H1 (cell line): ENCODE measurements at regions not wholly inside any gene's neighbourhood (a gene's known extent, or its start where the extent isn't known, plus 50 kb on each side); places are given as distances from the start of the nearest gene placed in this dataset.
A peak's percentile ranks its signal among the peaks of the same experiment; 100 is the strongest.

ENCODE experiments used
- CTCF ChIA-PET: fragments of 300-600 bp; sonication (Branson Sonifier 250); formaldehyde crosslinking; loops from one replicate; lab custom pipeline; 2021; ENCODE audit not compliant: partially characterized antibody; lab: Charles Lee
- POLR2A ChIA-PET: fragments of 300-600 bp; sonication (Branson Sonifier 250); formaldehyde crosslinking; loops from one replicate; lab custom pipeline; 2021; ENCODE audit warnings: inconsistent platforms; ENCODE audit not compliant: partially characterized antibody; lab: Charles Lee
- DNase-seq, 2 experiments: peaks; one replicate each; pipeline versions ENCODE4 v3.0.0 to v3.0.0-alpha.2; 2010 to 2022; ENCODE audit warnings: low spot score in 2 of 2, low read depth in 1 of 2, mixed read lengths in 1 of 2
- FAIRE-seq: peaks from 2 replicates; lab custom pipeline; 2011; peaks lifted over from hg19 to GRCh38; lab: Jason Lieb, UNC
- H2AFZ ChIP-seq: 2 replicates; pipeline ENCODE4 v1.8.1; 2012; ENCODE audit warnings: low read length, inconsistent platforms
- H2AK5ac ChIP-seq: 2 replicates; pipeline ENCODE4 v1.6.1; 2013; ENCODE audit warnings: low read depth, low read length
- H2BK120ac ChIP-seq: replicated peaks from 2 replicates; pipeline ENCODE3; 2013; ENCODE audit warnings: low read depth, low read length, inconsistent platforms
- H2BK12ac ChIP-seq: 2 replicates; pipeline ENCODE4 v1.6.1; 2013; ENCODE audit warnings: low read depth, low read length
- H2BK15ac ChIP-seq: 2 replicates; pipeline ENCODE4 v1.6.1; 2013; ENCODE audit warnings: low read length
- H2BK20ac ChIP-seq: 2 replicates; pipeline ENCODE4 v1.6.1; 2013; ENCODE audit warnings: low read length
- H2BK5ac ChIP-seq: 2 replicates; pipeline ENCODE4 v1.6.1; 2013; ENCODE audit warnings: low read depth, low read length
- H3K14ac ChIP-seq: 2 replicates; pipeline ENCODE4 v1.6.1; 2013; ENCODE audit warnings: inconsistent platforms; ENCODE audit not compliant: insufficient read length
- H3K18ac ChIP-seq: 2 replicates; pipeline ENCODE4 v1.6.1; 2013; ENCODE audit warnings: low read length; ENCODE audit errors: extremely low read depth
- H3K23ac ChIP-seq: 2 replicates; pipeline ENCODE4 v1.6.1; 2013; ENCODE audit warnings: inconsistent platforms; ENCODE audit not compliant: insufficient read length
- H3K23me2 ChIP-seq: 2 replicates; pipeline ENCODE4 v1.6.1; 2013; ENCODE audit warnings: low read depth, low read length
- H3K27ac ChIP-seq: 2 replicates; pipeline ENCODE4 v1.6.1; 2011; ENCODE audit warnings: low read depth, low read length, inconsistent platforms
- H3K27me3 ChIP-seq, 4 experiments: replicated peaks in 1 of 4; 1 replicate in 1 of 4; 2 replicates in 3 of 4; pipeline versions ENCODE4 v1.6.1 to v1.8.1; 2011 to 2013; ENCODE audit warnings: low read length in 3 of 4, mild to moderate bottlenecking in 3 of 4, inconsistent platforms in 2 of 4, mixed read lengths in 2 of 4, moderate library complexity in 1 of 4; ENCODE audit not compliant: control insufficient read depth in 3 of 4, insufficient read depth in 3 of 4; ENCODE audit errors: extremely low read depth in 1 of 4
- H3K36me3 ChIP-seq, 4 experiments: 2 replicates each; pipeline versions ENCODE4 v1.6.1 to v1.8.1; 2011 to 2013; ENCODE audit warnings: mild to moderate bottlenecking in 4 of 4, low read length in 3 of 4, moderate library complexity in 2 of 4, control low read depth in 1 of 4, inconsistent platforms in 1 of 4; ENCODE audit not compliant: insufficient read depth in 4 of 4, control insufficient read depth in 2 of 4
- H3K4ac ChIP-seq: replicated peaks from 2 replicates; pipeline ENCODE3; 2013; ENCODE audit warnings: low read length, low read depth, mixed read lengths, inconsistent platforms; ENCODE audit not compliant: insufficient read length
- H3K4me1 ChIP-seq, 4 experiments: replicated peaks in 1 of 4; 1 replicate in 1 of 4; 2 replicates in 3 of 4; pipeline versions ENCODE4 v1.6.1 to v1.8.1; 2011 to 2013; ENCODE audit warnings: low read length in 3 of 4, inconsistent platforms in 2 of 4, mixed read lengths in 1 of 4; ENCODE audit not compliant: insufficient read depth in 4 of 4, control insufficient read depth in 3 of 4
- H3K4me2 ChIP-seq, 2 experiments: 2 replicates each; pipeline versions ENCODE4 v1.6.1 to v1.8.1; 2011 to 2013; ENCODE audit warnings: low read depth in 2 of 2, low read length in 2 of 2, control low read depth in 1 of 2, inconsistent platforms in 1 of 2, mild to moderate bottlenecking in 1 of 2; ENCODE audit not compliant: insufficient read depth in 1 of 2
- H3K4me3 ChIP-seq, 4 experiments: fragments of 200-600, 300-600 bp in 1 of 4; sonication (generic), shearing (Covaris generic), sonication (Bioruptor Twin) in 1 of 4; 2 replicates each; pipeline versions ENCODE4 v1.5.1 to v1.8.1; 2011 to 2016; ENCODE audit warnings: low read length in 4 of 4, low read depth in 3 of 4, control low read depth in 2 of 4, inconsistent platforms in 2 of 4, mild to moderate bottlenecking in 2 of 4, mixed read lengths in 1 of 4, moderate library complexity in 1 of 4; ENCODE audit not compliant: insufficient read depth in 2 of 4; ENCODE audit errors: extremely low read depth in 1 of 4
- H3K56ac ChIP-seq: replicated peaks from 2 replicates; pipeline ENCODE3; 2013; ENCODE audit warnings: low read depth, mild to moderate bottlenecking, mixed read lengths, low read length, inconsistent platforms; ENCODE audit not compliant: insufficient read length
- H3K79me1 ChIP-seq: 2 replicates; pipeline ENCODE4 v1.6.1; 2013; ENCODE audit warnings: low read depth, low read length, control low read depth
- H3K79me2 ChIP-seq, 2 experiments: 2 replicates each; pipeline versions ENCODE4 v1.6.1 to v1.8.1; 2012 to 2013; ENCODE audit warnings: low read length in 2 of 2, mild to moderate bottlenecking in 2 of 2, inconsistent platforms in 1 of 2; ENCODE audit not compliant: insufficient read depth in 2 of 2, control insufficient read depth in 1 of 2
- H3K9ac ChIP-seq, 4 experiments: replicated peaks in 1 of 4; 1 replicate in 1 of 4; 2 replicates in 3 of 4; pipeline versions ENCODE4 v1.6.1 to v1.8.1; 2011 to 2013; ENCODE audit warnings: low read depth in 3 of 4, low read length in 3 of 4, control low read depth in 2 of 4, mild to moderate bottlenecking in 2 of 4, moderate library complexity in 2 of 4, inconsistent platforms in 1 of 4; ENCODE audit errors: extremely low read depth in 1 of 4
- H3K9me3 ChIP-seq, 2 experiments: 2 replicates each; pipeline versions ENCODE4 v1.6.1 to v1.8.1; 2012 to 2013; ENCODE audit warnings: mild to moderate bottlenecking in 2 of 2, moderate library complexity in 2 of 2, control low read depth in 1 of 2, inconsistent platforms in 1 of 2, low read depth in 1 of 2, low read length in 1 of 2, mixed read lengths in 1 of 2; ENCODE audit not compliant: insufficient read depth in 2 of 2
- H4K20me1 ChIP-seq, 2 experiments: replicated peaks in 1 of 2; 2 replicates each; pipeline versions ENCODE3 to v1.8.1; 2011 to 2013; ENCODE audit warnings: inconsistent platforms in 2 of 2, low read length in 2 of 2, mild to moderate bottlenecking in 1 of 2; ENCODE audit not compliant: insufficient read depth in 2 of 2, control insufficient read depth in 1 of 2
- H4K5ac ChIP-seq: 2 replicates; pipeline ENCODE4 v1.6.1; 2013; ENCODE audit warnings: low read length, low read depth, mixed read lengths, inconsistent platforms; ENCODE audit not compliant: insufficient read length
- H4K8ac ChIP-seq: 2 replicates; pipeline ENCODE4 v1.8.0; 2013; ENCODE audit warnings: mild to moderate bottlenecking, moderate library complexity, low read length, inconsistent platforms; ENCODE audit not compliant: insufficient read depth; ENCODE audit errors: extremely low read depth
- H4K91ac ChIP-seq: replicated peaks from 2 replicates; pipeline ENCODE3; 2013; ENCODE audit warnings: low read length, mixed read lengths, inconsistent platforms; ENCODE audit not compliant: insufficient read length
- CTBP2 ChIP-seq: IDR thresholded peaks from 2 replicates; pipeline ENCODE4 v1.7.0; 2011; ENCODE audit warnings: borderline replicate concordance, mild to moderate bottlenecking, moderate library complexity, mixed read lengths, low read length; ENCODE audit not compliant: insufficient read depth, insufficient read length
- GTF2F1 ChIP-seq: IDR thresholded peaks from 2 replicates; pipeline ENCODE4 v1.6.1; 2012; ENCODE audit warnings: low read depth, low read length, improper control_type of control experiment, borderline replicate concordance
- KDM5A ChIP-seq: fragments of 200-600 bp; IDR thresholded peaks from 2 replicates; pipeline ENCODE4 v1.7.1; 2012; ENCODE audit warnings: mild to moderate bottlenecking, low read length, inconsistent platforms, mixed read lengths
- NANOG ChIP-seq: IDR thresholded peaks from 2 replicates; pipeline ENCODE4 v1.6.1; 2011; ENCODE audit warnings: low read length, low read depth, mild to moderate bottlenecking, inconsistent platforms; ENCODE audit not compliant: insufficient read depth, poor library complexity, severe bottlenecking
- NRF1 ChIP-seq: IDR thresholded peaks from 2 replicates; pipeline ENCODE4 v1.6.1; 2011; ENCODE audit warnings: mild to moderate bottlenecking, low read depth, low read length, improper control_type of control experiment
- PHF8 ChIP-seq: fragments of 200-600 bp; sonication (generic); conservative IDR thresholded peaks from 2 replicates; pipeline ENCODE4 v1.7.1; 2012; ENCODE audit warnings: low read depth, mild to moderate bottlenecking, inconsistent platforms, low read length, moderate library complexity
- POLR2AphosphoS5 ChIP-seq: IDR thresholded peaks from 2 replicates; pipeline ENCODE4 v1.6.1; 2011; ENCODE audit warnings: low read depth, low read length
- POU5F1 ChIP-seq: IDR thresholded peaks from 2 replicates; pipeline ENCODE4 v1.6.1; 2011; ENCODE audit warnings: low read depth, mild to moderate bottlenecking, low read length, moderate library complexity
- RNF2 ChIP-seq: fragments of 200-900, 300-1000 bp; sonication (generic); IDR thresholded peaks from 2 replicates; pipeline ENCODE4 v1.7.1; 2016; ENCODE audit warnings: borderline replicate concordance, low read depth, mild to moderate bottlenecking, antibody characterized with exemption, low read length; ENCODE audit not compliant: poor library complexity, severe bottlenecking; ENCODE audit errors: missing control alignments
- SIX5 ChIP-seq: IDR thresholded peaks from 2 replicates; pipeline ENCODE4 v1.6.1; 2011; ENCODE audit warnings: mild to moderate bottlenecking, low read depth, low read length
- TAF1 ChIP-seq: IDR thresholded peaks from 2 replicates; pipeline ENCODE4 v1.6.1; 2011; ENCODE audit warnings: mild to moderate bottlenecking, low read depth, low read length
- TAF7 ChIP-seq: optimal IDR thresholded peaks from 2 replicates; pipeline ENCODE3; 2011; ENCODE audit warnings: low read depth, mild to moderate bottlenecking, inconsistent platforms, low read length, moderate library complexity, borderline replicate concordance
- WGBS, 2 experiments: shearing (Covaris generic) in 1 of 2; methylation state at CpG; one replicate each; pipeline versions ENCODE4 v1.1.6 to v1.1.7; 2013 to 2015; ENCODE audit warnings: low lambda C conversion rate in 2 of 2, mixed read lengths in 2 of 2, inconsistent platforms in 1 of 2, low coverage in 1 of 2, missing lambda C conversion rate in 1 of 2; ENCODE audit not compliant: insufficient replicate concordance in 2 of 2, insufficient coverage in 1 of 2, insufficient read length in 1 of 2; ENCODE audit errors: extremely low coverage in 1 of 2, missing lambda C conversion rate in 1 of 2; 5-methylcytosine and 5-hydroxymethylcytosine counted together
- TF ChIP-seq, protein P1 (sequence below): IDR thresholded peaks from 2 replicates; pipeline ENCODE4 v1.6.1; 2012; ENCODE audit warnings: low read length, inconsistent platforms

DNA sequence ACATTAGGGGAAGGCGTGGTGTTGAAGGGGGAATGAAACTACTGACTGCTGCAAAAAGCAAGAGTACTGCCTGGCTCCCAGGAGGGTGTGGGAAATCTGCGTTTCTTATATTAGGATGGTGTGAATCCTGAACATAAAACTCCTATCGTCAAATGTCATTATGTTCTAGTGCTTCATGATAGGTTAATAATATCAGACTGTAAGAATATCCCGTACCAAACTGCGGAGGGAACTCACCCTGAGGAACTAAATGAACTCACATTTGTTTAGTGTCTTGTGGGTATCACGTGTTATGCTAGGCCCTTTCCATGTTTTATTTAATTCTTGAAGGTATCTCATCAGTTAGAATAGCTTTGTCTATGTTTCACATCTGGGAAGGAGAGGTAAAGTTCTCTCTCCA is 610.7 kb downstream of the QKI start:
- Histone ChIP-seq H4K5ac (no peak overlapping the region), H4K20me1 (peaks cover 0 to 2% of the 10 kb centered on the region in 2 experiments), H3K79me1 (no peaks in the 10 kb centered on the region; the same call in 1 of the 2 replicates), H4K8ac (no peak overlapping the region), H2BK5ac (no peak overlapping the region), H2BK120ac (no peak overlapping the region), H3K27ac (no peak overlapping the region), H4K91ac (peak overlapping the region; percentile 17), H3K79me2 (no peaks in the 10 kb centered on the region), H3K56ac (no peak overlapping the region), H3K36me3 (no peaks in the 10 kb centered on the region), H3K4me2 (no peak overlapping the region), H3K23ac (no peak overlapping the region), H2BK12ac (no peak overlapping the region), H3K9me3 (no peaks in the 10 kb centered on the region), H3K23me2 (peaks cover 2% of the 10 kb centered on the region; the same call in 1 of the 2 replicates), H3K4me1 (no peaks in the 10 kb centered on the region), H3K4ac (no peak overlapping the region), H2AFZ (no peak overlapping the region), H2BK20ac (no peak overlapping the region), H3K18ac (no peak overlapping the region), H2AK5ac (no peak overlapping the region), H2BK15ac (no peak overlapping the region), H3K9ac (no peak overlapping the region), H3K14ac (no peak overlapping the region), H3K4me3 (no peak overlapping the region), H3K27me3 (no peaks in the 10 kb centered on the region)
- WGBS, 2 experiments, result 93% methylated on average over 6 of the region's 6 CpGs; no CpG with 5 or more reads in 1 of the 2 experiments
- FAIRE-seq (no peak), DNase-seq (no peak)
- POLR2A ChIA-PET, result no interaction called here
- CTCF ChIA-PET, result no interaction called here
- TF ChIP-seq SIX5, result no peak
- no peak for TF ChIP-seq POLR2AphosphoS5
- no peak for TF ChIP-seq CTBP2
- no peak for TF ChIP-seq NANOG
- no peak for TF ChIP-seq PHF8
- TF ChIP-seq GTF2F1, result no peak
- no peak for TF ChIP-seq TAF7
- TF ChIP-seq, protein P1, sequence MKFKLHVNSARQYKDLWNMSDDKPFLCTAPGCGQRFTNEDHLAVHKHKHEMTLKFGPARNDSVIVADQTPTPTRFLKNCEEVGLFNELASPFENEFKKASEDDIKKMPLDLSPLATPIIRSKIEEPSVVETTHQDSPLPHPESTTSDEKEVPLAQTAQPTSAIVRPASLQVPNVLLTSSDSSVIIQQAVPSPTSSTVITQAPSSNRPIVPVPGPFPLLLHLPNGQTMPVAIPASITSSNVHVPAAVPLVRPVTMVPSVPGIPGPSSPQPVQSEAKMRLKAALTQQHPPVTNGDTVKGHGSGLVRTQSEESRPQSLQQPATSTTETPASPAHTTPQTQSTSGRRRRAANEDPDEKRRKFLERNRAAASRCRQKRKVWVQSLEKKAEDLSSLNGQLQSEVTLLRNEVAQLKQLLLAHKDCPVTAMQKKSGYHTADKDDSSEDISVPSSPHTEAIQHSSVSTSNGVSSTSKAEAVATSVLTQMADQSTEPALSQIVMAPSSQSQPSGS, result no peak
- TF ChIP-seq RNF2, result no peak
- TF ChIP-seq TAF1, result no peak
- TF ChIP-seq POU5F1, result no peak
- TF ChIP-seq KDM5A, result no peak
- TF ChIP-seq NRF1, result no peak
